ENCODE measurements at regions not wholly inside any gene's neighbourhood (a gene's known extent, or its start where the extent isn't known, plus 50 kb on each side); places are given as distances from the start of the nearest gene placed in this dataset.
A peak's percentile ranks its signal among the peaks of the same experiment; 100 is the strongest.

- intact Hi-C loops (cut with DNase I), result no loop called here
- Histone ChIP-seq H3K4me1 (no peaks in the 10 kb centered on the region), H3K27me3 (no peaks in the 10 kb centered on the region), H3K36me3 (no peaks in the 10 kb centered on the region), H3K9me3 (no peaks in the 10 kb centered on the region), H3K4me3 (no peak overlapping the region), H3K27ac (no peak overlapping the region)
- 89% methylated on average over 2 of the region's 2 CpGs for WGBS (ENCODE audit: insufficient coverage, low coverage, low lambda C conversion rate, missing lambda C conversion rate)
- TF ChIP-seq CTCF (IDR thresholded peaks at IDR 0.05) (no peak), POLR2A (IDR thresholded peaks at IDR 0.05) (no peak)
- no peak for DNase-seq
- ATAC-seq, result no peak
These were observed 627.7 kb upstream of the KLF4 start for GRCh38 chr9:108117306-108117705.

- no peak overlapping the region for H3K27ac ChIP-seq
- H3K9me3 ChIP-seq, result no peaks in the 10 kb centered on the region
- H3K27me3 ChIP-seq, result no peaks in the 10 kb centered on the region
- DNase-seq (no peak), ATAC-seq (peak in 1 of 4 donors; percentile 17)
- whole genome bisulfite sequencing (ENCODE audit: insufficient coverage, low coverage, low lambda C conversion rate, missing lambda C conversion rate), result 59% methylated on average over 2 of the region's 2 CpGs
- peaks cover 0 to 11% (median 0%) of the 10 kb centered on the region in 4 donors for H3K4me1 ChIP-seq
- intact Hi-C loops (cut with DNase I), result no loop called here
- no peaks in the 10 kb centered on the region for H3K36me3 ChIP-seq
- H3K4me3 ChIP-seq, result no peak overlapping the region
- no peak for TF ChIP-seq POLR2A (IDR thresholded peaks at IDR 0.05)
- no peak for TF ChIP-seq CTCF (IDR thresholded peaks at IDR 0.05)
These were observed 624.0 kb upstream of the KLF4 start for GRCh38 chr9:108113596-108113995.

- H3K4me3 ChIP-seq, result no peak overlapping the region
- no peak overlapping the region for H3K27ac ChIP-seq
- ATAC-seq (no peak), DNase-seq (no peak)
- TF ChIP-seq POLR2A (IDR thresholded peaks at IDR 0.05), result no peak
- TF ChIP-seq CTCF (IDR thresholded peaks at IDR 0.05), result no peak
- H3K36me3 ChIP-seq, result no peaks in the 10 kb centered on the region
- H3K9me3 ChIP-seq, result no peaks in the 10 kb centered on the region
- WGBS (ENCODE audit: insufficient coverage, low coverage, low lambda C conversion rate, missing lambda C conversion rate), result 87% methylated on average over 3 of the region's 5 CpGs
- H3K27me3 ChIP-seq, result no peaks in the 10 kb centered on the region
- intact Hi-C loops (cut with DNase I), result no loop called here
- peaks cover 0 to 16% (median 0%) of the 10 kb centered on the region in 4 donors for H3K4me1 ChIP-seq
These were observed 620.5 kb upstream of the KLF4 start for GRCh38 chr9:108109927-108110690.

- ATAC-seq (peak; percentile 39 to 93 (median 78)), DNase-seq (no peak)
- Histone ChIP-seq H3K27me3 (no peaks in the 10 kb centered on the region), H3K4me1 (peaks cover 0 to 16% (median 0%) of the 10 kb centered on the region in 4 donors), H3K36me3 (no peaks in the 10 kb centered on the region), H3K4me3 (no peak overlapping the region), H3K9me3 (no peaks in the 10 kb centered on the region), H3K27ac (no peak overlapping the region)
- intact Hi-C loops (cut with DNase I), result no loop called here
- TF ChIP-seq CTCF (IDR thresholded peaks at IDR 0.05), result no peak
- no peak for TF ChIP-seq POLR2A (IDR thresholded peaks at IDR 0.05)
- 20% methylated on average over 2 of the region's 2 CpGs for WGBS (ENCODE audit: insufficient coverage, low coverage, low lambda C conversion rate, missing lambda C conversion rate)
These were observed 619.4 kb upstream of the KLF4 start for GRCh38 chr9:108108852-108109448.

Measured in right lobe of liver (tissue), 6 donors.